K562 (cell line): ENCODE measurements at regions not wholly inside any gene's neighbourhood (a gene's known extent, or its start where the extent isn't known, plus 50 kb on each side); places are given as distances from the start of the nearest gene placed in this dataset.

Experiments used
- ARNT ChIP-seq, 2 experiments: fragments of 450-650 bp; IDR thresholded peaks; 2 replicates each; pipeline ENCODE4 v1.6.1; 2016; ENCODE audit warnings: mild to moderate bottlenecking in 1 of 2
- CTCF ChIP-seq, 3 experiments: IDR thresholded peaks in 2 of 3; conservative IDR thresholded peaks in 1 of 3; 2 replicates each; pipeline ENCODE4 v1.5.1; 2011 to 2012; ENCODE audit warnings: low read length in 3 of 3, mild to moderate bottlenecking in 3 of 3, control low read depth in 2 of 3, improper control_type of control experiment in 1 of 3, inconsistent platforms in 1 of 3, low read depth in 1 of 3, mixed read lengths in 1 of 3, moderate library complexity in 1 of 3; ENCODE audit not compliant: insufficient read depth in 2 of 3
- FOXA3 ChIP-seq, 2 experiments: fragments of 450-650 bp in 1 of 2; sonication (generic) in 1 of 2; formaldehyde crosslinking; IDR thresholded peaks in 1 of 2; conservative IDR thresholded peaks in 1 of 2; 2 replicates each; pipeline versions ENCODE4 v1.4.0 to v1.8.0; 2020 to 2022; ENCODE audit warnings: mild to moderate bottlenecking in 2 of 2, missing genetic modification reagents in 1 of 2
- FUS ChIP-seq: fragments of 200-400 bp; formaldehyde crosslinking; optimal IDR thresholded peaks from 2 replicates; pipeline ENCODE3; 2017; ENCODE audit warnings: low read depth, low read length
- GABPA ChIP-seq: fragments of 200-800 bp; sonication (Bioruptor generic); conservative IDR thresholded peaks from 2 replicates; pipeline ENCODE4 v1.6.1; 2016; ENCODE audit warnings: low read depth, missing genetic modification characterization, missing compliant biosample characterization
- GTF2F1 ChIP-seq: IDR thresholded peaks from 2 replicates; pipeline ENCODE4 v1.6.1; 2011; ENCODE audit warnings: low read depth, low read length, improper control_type of control experiment
- HNRNPUL1 ChIP-seq: fragments of 200-400 bp; formaldehyde crosslinking; IDR thresholded peaks from 2 replicates; pipeline ENCODE4 v1.6.1; 2017; ENCODE audit warnings: low read length
- JUND ChIP-seq, 2 experiments: IDR thresholded peaks; 2 replicates in 1 of 2; 3 replicates in 1 of 2; pipeline ENCODE4 v1.6.1; 2011; ENCODE audit warnings: borderline replicate concordance in 2 of 2, low read depth in 2 of 2, low read length in 2 of 2, improper control_type of control experiment in 1 of 2, missing biosample characterization in 1 of 2, missing genetic modification characterization in 1 of 2, missing genetic modification reagents in 1 of 2
- NFXL1 ChIP-seq: fragments of 450-650 bp; formaldehyde crosslinking; IDR thresholded peaks from 2 replicates; pipeline ENCODE4 v1.4.0; 2021; ENCODE audit warnings: mild to moderate bottlenecking
- NONO ChIP-seq, 2 experiments: fragments of 200-400 bp in 1 of 2; fragments of 450-650 bp in 1 of 2; formaldehyde crosslinking in 1 of 2; IDR thresholded peaks; 2 replicates each; pipeline ENCODE4 v1.6.1; 2017; ENCODE audit warnings: low read depth in 2 of 2, mild to moderate bottlenecking in 2 of 2, moderate library complexity in 2 of 2, low read length in 1 of 2
- SREBF2 ChIP-seq: sonication (generic); formaldehyde crosslinking; IDR thresholded peaks from 2 replicates; pipeline ENCODE4 v1.4.0; 2020; ENCODE audit warnings: mild to moderate bottlenecking, missing genetic modification reagents
- TGIF2 ChIP-seq: sonication (generic); formaldehyde crosslinking; IDR thresholded peaks from 2 replicates; pipeline ENCODE4 v1.8.1; 2022; ENCODE audit warnings: mild to moderate bottlenecking, missing genetic modification reagents, moderate library complexity
- ZBTB17 ChIP-seq: fragments of 450-650 bp; formaldehyde crosslinking; IDR thresholded peaks from 2 replicates; pipeline ENCODE4 v1.4.0; 2020; ENCODE audit warnings: mild to moderate bottlenecking
- ZNF174 ChIP-seq: fragments of 250-450 bp; sonication (Bioruptor Pico); IDR thresholded peaks from 2 replicates; pipeline ENCODE4 v1.4.0; 2020; ENCODE audit warnings: mild to moderate bottlenecking

GRCh38 chr13:73266640-73267180 lies 207.9 kb downstream of the KLF5 start:
- TF ChIP-seq GABPA (no peak), JUND (IDR thresholded peaks at IDR 0.05; ENCODE audit: borderline replicate concordance, low read depth, low read length) (no peak), JUND (tag; IDR thresholded peaks at IDR 0.05; ENCODE audit: borderline replicate concordance, low read depth, low read length) (no peak), TGIF2 (CRISPR knock-in tag) (no peak), FUS (no peak), SREBF2 (CRISPR knock-in tag) (no peak), NFXL1 (CRISPR knock-in tag) (no peak), CTCF (IDR thresholded peaks at IDR 0.05 in 2 of 3, conservative IDR thresholded peaks at IDR 0.05 in 1 of 3; ENCODE audit: insufficient read depth in 2 of 3, low read depth in 1 of 3, low read length in 3 of 3) (no peak), HNRNPUL1 (no peak), GTF2F1 (no peak), NONO (IDR thresholded peaks at IDR 0.05; ENCODE audit: low read depth in 2 of 2, low read length in 1 of 2) (no peak), ZNF174 (CRISPR knock-in tag) (no peak), FOXA3 (CRISPR knock-in tag; conservative IDR thresholded peaks at IDR 0.05 in 1 of 2, IDR thresholded peaks at IDR 0.05 in 1 of 2) (no peak), ZBTB17 (no peak), ARNT (IDR thresholded peaks at IDR 0.05) (no peak)
